Activated T-helper 17 cell treated with anti-CD3 and anti-CD28 coated beads, Interleukin-2, amount 50 U/mL, for 72 hours (primary cell): ENCODE measurements at regions not wholly inside any gene's neighbourhood (a gene's known extent, or its start where the extent isn't known, plus 50 kb on each side); places are given as distances from the start of the nearest gene placed in this dataset.
"Not testable (repeated sequence)": the region's sequence is repeated elsewhere in the genome, so short reads cannot be mapped to it uniquely, and the experiment has no call there.

Experiments
- ATAC-seq: fragments of 150-1000 bp; cut with Tn5 transposase; replicated peaks from 2 replicates; pipeline ENCODE4 v1.10.0; 2021; ENCODE audit warnings: mild to moderate bottlenecking, moderate library complexity
- H3K27ac Mint-ChIP-seq: one replicate; pipeline ENCODE4 v1.8.0; 2022; ENCODE audit warnings: mixed read lengths
- H3K27me3 Mint-ChIP-seq: one replicate; pipeline ENCODE4 v1.8.0; 2022; ENCODE audit warnings: mixed read lengths
- H3K36me3 Mint-ChIP-seq: one replicate; pipeline ENCODE4 v1.8.0; 2022; ENCODE audit warnings: low read depth, mild to moderate bottlenecking, mixed read lengths
- H3K4me1 Mint-ChIP-seq: one replicate; pipeline ENCODE4 v1.8.0; 2022; ENCODE audit warnings: mixed read lengths
- H3K4me3 Mint-ChIP-seq: one replicate; pipeline ENCODE4 v1.8.0; 2022; ENCODE audit warnings: mild to moderate bottlenecking, mixed read lengths
- H3K9me3 Mint-ChIP-seq: one replicate; pipeline ENCODE4 v1.8.0; 2022; ENCODE audit warnings: mixed read lengths

- H3K9me3 Mint-ChIP-seq, result no peaks in the 10 kb centered on the region
- no peaks in the 10 kb centered on the region for H3K36me3 Mint-ChIP-seq
- H3K27me3 Mint-ChIP-seq, result no peaks in the 10 kb centered on the region
- no peak for ATAC-seq
- peaks cover 14% of the 10 kb centered on the region for H3K4me1 Mint-ChIP-seq
- no peak overlapping the region for H3K27ac Mint-ChIP-seq
- no peak overlapping the region for H3K4me3 Mint-ChIP-seq
Observed at GRCh38 chr1:172935062-172935592, 115.6 kb downstream of the TNFSF18 start.

- Mint-ChIP-seq H3K36me3 (no peaks in the 10 kb centered on the region), H3K27me3 (no peaks in the 10 kb centered on the region), H3K4me3 (no peak overlapping the region), H3K9me3 (no peaks in the 10 kb centered on the region), H3K27ac (no peak overlapping the region), H3K4me1 (peaks cover 14% of the 10 kb centered on the region)
- ATAC-seq, result no peak
Observed at GRCh38 chr1:172936088-172936645, 114.6 kb downstream of the TNFSF18 start.

GRCh38 chr1:172938681-172939080 is 112.1 kb downstream of the TNFSF18 start:
- Mint-ChIP-seq H3K27ac (no peak overlapping the region), H3K4me1 (peaks cover 7% of the 10 kb centered on the region), H3K9me3 (no peaks in the 10 kb centered on the region), H3K4me3 (no peak overlapping the region), H3K27me3 (no peaks in the 10 kb centered on the region), H3K36me3 (no peaks in the 10 kb centered on the region)
- no peak for ATAC-seq

- Mint-ChIP-seq H3K27me3 (no peaks in the 10 kb centered on the region), H3K9me3 (no peaks in the 10 kb centered on the region), H3K4me1 (no peaks in the 10 kb centered on the region), H3K4me3 (no peak overlapping the region), H3K36me3 (no peaks in the 10 kb centered on the region), H3K27ac (no peak overlapping the region)
- no peak for ATAC-seq
Observed at GRCh38 chr1:172939475-172939874, 111.3 kb downstream of the TNFSF18 start.

- Mint-ChIP-seq H3K36me3 (no peaks in the 10 kb centered on the region), H3K9me3 (no peaks in the 10 kb centered on the region), H3K4me3 (no peak overlapping the region), H3K27ac (no peak overlapping the region), H3K27me3 (no peaks in the 10 kb centered on the region), H3K4me1 (no peaks in the 10 kb centered on the region)
- no peak for ATAC-seq
Observed at GRCh38 chr1:172940174-172940855, 110.4 kb downstream of the TNFSF18 start.

GRCh38 chr1:172941471-172941870 is 109.3 kb downstream of the TNFSF18 start:
- Mint-ChIP-seq H3K36me3 (no peaks in the 10 kb centered on the region), H3K27ac (no peak overlapping the region), H3K27me3 (no peaks in the 10 kb centered on the region), H3K4me3 (no peak overlapping the region), H3K9me3 (no peaks in the 10 kb centered on the region), H3K4me1 (no peaks in the 10 kb centered on the region)
- ATAC-seq, result no peak

- ATAC-seq, result no peak
- Mint-ChIP-seq H3K27ac (no peak overlapping the region), H3K4me1 (peaks cover 1% of the 10 kb centered on the region), H3K9me3 (no peaks in the 10 kb centered on the region), H3K36me3 (no peaks in the 10 kb centered on the region), H3K27me3 (no peaks in the 10 kb centered on the region), H3K4me3 (no peak overlapping the region)
Observed at GRCh38 chr1:172941945-172942344, 108.8 kb downstream of the TNFSF18 start.

GRCh38 chr1:172943138-172943537 is 107.6 kb downstream of the TNFSF18 start:
- H3K36me3 Mint-ChIP-seq, H3K27me3 Mint-ChIP-seq, H3K27ac Mint-ChIP-seq, ATAC-seq, H3K9me3 Mint-ChIP-seq, H3K4me3 Mint-ChIP-seq, H3K4me1 Mint-ChIP-seq: not testable (repeated sequence)

GRCh38 chr1:172944931-172945330 is 105.8 kb downstream of the TNFSF18 start:
- H3K36me3 Mint-ChIP-seq, result no peaks in the 10 kb centered on the region
- no peaks in the 10 kb centered on the region for H3K9me3 Mint-ChIP-seq
- H3K4me3 Mint-ChIP-seq, result no peak overlapping the region
- H3K4me1 Mint-ChIP-seq, result peaks cover 5% of the 10 kb centered on the region
- no peak for ATAC-seq
- H3K27ac Mint-ChIP-seq, result no peak overlapping the region
- no peaks in the 10 kb centered on the region for H3K27me3 Mint-ChIP-seq

GRCh38 chr1:172946814-172947507 is 103.8 kb downstream of the TNFSF18 start:
- H3K9me3 Mint-ChIP-seq, result no peaks in the 10 kb centered on the region
- ATAC-seq, result peak; percentile 45
- H3K27me3 Mint-ChIP-seq, result no peaks in the 10 kb centered on the region
- no peak overlapping the region for H3K27ac Mint-ChIP-seq
- no peak overlapping the region for H3K4me3 Mint-ChIP-seq
- peaks cover 5% of the 10 kb centered on the region for H3K4me1 Mint-ChIP-seq
- no peaks in the 10 kb centered on the region for H3K36me3 Mint-ChIP-seq

- no peaks in the 10 kb centered on the region for H3K36me3 Mint-ChIP-seq
- H3K9me3 Mint-ChIP-seq, result no peaks in the 10 kb centered on the region
- H3K4me1 Mint-ChIP-seq, result peaks cover 9% of the 10 kb centered on the region
- no peaks in the 10 kb centered on the region for H3K27me3 Mint-ChIP-seq
- peak; percentile 77 for ATAC-seq
- no peak overlapping the region for H3K27ac Mint-ChIP-seq
- H3K4me3 Mint-ChIP-seq, result no peak overlapping the region
Observed at GRCh38 chr1:172948457-172948856, 102.3 kb downstream of the TNFSF18 start.

- H3K27me3 Mint-ChIP-seq, result no peaks in the 10 kb centered on the region
- ATAC-seq, result no peak
- peaks cover 9% of the 10 kb centered on the region for H3K4me1 Mint-ChIP-seq
- no peak overlapping the region for H3K27ac Mint-ChIP-seq
- no peaks in the 10 kb centered on the region for H3K9me3 Mint-ChIP-seq
- no peak overlapping the region for H3K4me3 Mint-ChIP-seq
- H3K36me3 Mint-ChIP-seq, result no peaks in the 10 kb centered on the region
Observed at GRCh38 chr1:172949096-172949495, 101.6 kb downstream of the TNFSF18 start.

GRCh38 chr1:172950528-172950927 is 100.2 kb downstream of the TNFSF18 start:
- Mint-ChIP-seq H3K36me3 (no peaks in the 10 kb centered on the region), H3K4me3 (no peak overlapping the region), H3K4me1 (peaks cover 9% of the 10 kb centered on the region), H3K27ac (no peak overlapping the region), H3K27me3 (no peaks in the 10 kb centered on the region), H3K9me3 (no peaks in the 10 kb centered on the region)
- ATAC-seq, result no peak

GRCh38 chr1:172951730-172952365 is 98.9 kb downstream of the TNFSF18 start:
- Mint-ChIP-seq H3K4me3 (no peak overlapping the region), H3K36me3 (no peaks in the 10 kb centered on the region), H3K9me3 (no peaks in the 10 kb centered on the region), H3K4me1 (peaks cover 9% of the 10 kb centered on the region), H3K27ac (no peak overlapping the region), H3K27me3 (no peaks in the 10 kb centered on the region)
- ATAC-seq, result no peak

GRCh38 chr1:172952516-172952915 is 98.2 kb downstream of the TNFSF18 start:
- H3K27ac Mint-ChIP-seq, result no peak overlapping the region
- no peak for ATAC-seq
- no peaks in the 10 kb centered on the region for H3K9me3 Mint-ChIP-seq
- no peaks in the 10 kb centered on the region for H3K36me3 Mint-ChIP-seq
- H3K4me3 Mint-ChIP-seq, result no peak overlapping the region
- peaks cover 4% of the 10 kb centered on the region for H3K4me1 Mint-ChIP-seq
- no peaks in the 10 kb centered on the region for H3K27me3 Mint-ChIP-seq
